Stimulated activated CD8-positive, alpha-beta memory T cell treated with anti-CD3 and anti-CD28 coated beads, Interleukin-7, amount 100 ng/mL, for 48 hours (primary cell): ENCODE measurements at regions not wholly inside any gene's neighbourhood (a gene's known extent, or its start where the extent isn't known, plus 50 kb on each side); places are given as distances from the start of the nearest gene placed in this dataset.

Experiments used
- DNase-seq, 2 donors: peaks; one replicate each; pipeline ENCODE4 v3.0.0-alpha.2; 2020; ENCODE audit warnings: low read depth in 1 of 2; ENCODE audit errors: extremely low read depth in 1 of 2

DNA sequence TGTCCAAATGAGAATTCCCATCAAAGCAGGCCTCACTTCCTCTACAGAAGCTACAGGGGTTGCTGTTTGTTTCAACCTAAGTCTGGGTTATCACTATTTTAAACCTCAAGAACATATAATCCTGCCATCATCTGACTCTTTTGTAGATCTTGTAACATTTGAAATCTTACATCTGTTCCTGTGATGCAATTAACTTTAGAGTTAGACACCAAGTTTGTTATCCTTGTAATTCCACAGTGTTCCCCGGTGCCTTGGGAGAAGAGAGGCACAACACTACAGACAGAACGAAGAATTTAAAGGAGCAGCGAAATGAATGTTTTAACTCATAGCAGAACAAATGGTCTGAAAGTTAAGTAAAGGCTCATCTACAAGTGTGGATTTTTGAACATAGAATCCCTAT, 116.1 kb downstream of the UCHL5 start:
- DNase-seq: no peak

- no peak for DNase-seq
These were observed 115.6 kb downstream of the UCHL5 start for GRCh38 chr1:192943522-192943921.

GRCh38 chr1:192945390-192946130, 113.6 kb downstream of the UCHL5 start:
- DNase-seq: no peak

DNA sequence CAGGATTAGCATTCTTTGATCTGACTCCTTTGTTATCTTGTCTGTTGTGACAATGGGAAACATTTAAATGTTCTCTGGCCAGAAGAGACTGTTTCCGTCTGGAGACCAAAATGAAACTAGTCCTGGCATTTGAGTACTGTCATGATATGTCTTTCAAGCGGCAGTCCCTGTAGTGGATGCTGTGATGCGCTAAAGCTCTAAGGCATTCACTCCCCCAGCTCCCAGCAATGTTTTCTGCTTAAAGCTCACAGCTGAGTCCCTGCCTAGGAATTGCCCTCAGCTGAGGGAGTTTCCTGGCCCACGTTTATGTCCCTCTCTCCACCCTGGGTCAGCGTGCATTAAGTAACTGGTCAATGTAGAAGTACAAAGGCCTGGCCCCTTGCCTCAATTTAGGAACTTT, 109.4 kb downstream of the UCHL5 start:
- no peak for DNase-seq

DNA sequence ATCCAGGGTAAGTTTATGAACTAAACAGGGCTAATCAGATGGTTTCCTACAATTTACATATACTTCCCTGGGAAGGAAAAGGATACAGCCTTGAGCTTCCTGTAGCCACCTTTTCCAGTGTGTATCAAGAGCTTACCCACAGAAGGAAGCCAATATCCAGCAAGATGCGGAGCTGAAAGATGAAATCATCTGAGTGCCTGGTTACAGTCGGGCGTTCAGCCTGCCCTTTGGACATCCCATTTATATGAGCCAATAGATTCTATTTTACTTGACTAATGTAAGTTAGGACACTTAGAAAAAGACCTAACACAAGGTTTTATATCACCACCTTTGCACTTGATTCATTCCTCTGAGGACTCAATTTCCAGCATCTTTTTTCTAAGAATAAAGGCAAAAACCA, 108.2 kb downstream of the UCHL5 start:
- no peak for DNase-seq

- no peak for DNase-seq
These were observed 107.3 kb downstream of the UCHL5 start for GRCh38 chr1:192951691-192952460.

DNA sequence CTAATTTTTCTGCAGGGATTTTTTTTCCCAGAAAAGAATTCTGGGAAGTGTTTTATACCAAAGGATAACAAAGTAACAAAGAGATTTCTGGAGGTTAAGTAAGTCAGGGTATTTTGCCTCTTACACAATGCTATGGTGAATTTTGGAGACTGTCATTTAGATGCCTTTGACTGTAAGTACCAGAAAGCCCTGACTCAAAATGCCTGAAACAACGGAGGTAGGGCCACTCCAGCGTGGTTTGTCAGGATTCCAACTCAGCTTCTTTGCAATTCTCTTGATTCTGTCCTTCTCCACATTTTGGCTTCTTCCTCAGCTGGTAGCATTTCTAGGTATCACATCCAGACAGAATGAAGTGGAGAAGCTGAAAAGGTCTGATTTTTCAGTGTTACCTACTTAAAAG, 106.5 kb downstream of the UCHL5 start:
- DNase-seq: no peak

DNA sequence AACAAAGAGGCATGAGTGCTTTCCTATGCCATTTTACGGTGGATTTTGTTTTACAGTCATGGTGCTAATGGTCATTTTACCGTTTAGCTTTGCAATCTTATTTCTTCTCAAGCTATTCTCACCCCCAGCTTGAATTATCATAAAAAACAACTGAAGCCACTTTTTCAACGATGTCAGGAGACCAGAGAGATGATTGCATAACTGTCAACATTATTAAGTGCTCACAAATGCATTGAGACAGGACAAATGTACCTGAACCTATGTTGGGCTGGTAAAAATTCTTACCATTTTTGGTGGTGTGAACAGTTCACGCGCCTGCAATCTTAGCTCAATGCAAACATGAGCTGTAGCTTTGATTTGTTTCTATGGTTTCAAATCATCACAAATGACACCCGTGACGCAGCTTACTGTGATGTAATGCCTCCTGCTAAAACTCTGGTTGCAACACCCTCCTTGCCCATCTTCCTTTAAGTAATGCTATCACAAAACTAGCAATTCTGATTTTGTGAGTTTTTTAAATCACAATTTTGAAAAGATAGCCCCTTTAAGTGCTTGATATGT, 104.4 kb downstream of the UCHL5 start:
- DNase-seq: no peak

GRCh38 chr1:192958350-192958749, 100.8 kb downstream of the UCHL5 start:
- no peak for DNase-seq

DNA sequence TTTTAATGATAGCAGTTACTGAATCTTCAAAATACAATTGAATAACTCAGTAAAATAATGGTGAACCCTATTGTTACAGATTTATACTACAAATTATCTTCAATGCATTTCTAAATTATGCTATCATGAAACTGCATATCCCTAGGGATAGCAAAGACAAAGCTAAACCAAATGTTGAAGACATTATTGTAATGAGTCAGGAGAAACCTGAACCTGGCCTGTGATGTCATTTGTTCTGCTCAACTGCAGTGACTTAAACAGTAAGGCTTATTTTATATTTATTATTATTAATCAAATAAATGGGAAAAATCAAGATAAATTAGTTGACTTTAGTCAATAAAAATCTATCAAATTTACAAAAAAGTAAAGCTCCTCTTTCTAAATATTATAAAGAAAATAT, 100.3 kb downstream of the UCHL5 start:
- no peak for DNase-seq

DNA sequence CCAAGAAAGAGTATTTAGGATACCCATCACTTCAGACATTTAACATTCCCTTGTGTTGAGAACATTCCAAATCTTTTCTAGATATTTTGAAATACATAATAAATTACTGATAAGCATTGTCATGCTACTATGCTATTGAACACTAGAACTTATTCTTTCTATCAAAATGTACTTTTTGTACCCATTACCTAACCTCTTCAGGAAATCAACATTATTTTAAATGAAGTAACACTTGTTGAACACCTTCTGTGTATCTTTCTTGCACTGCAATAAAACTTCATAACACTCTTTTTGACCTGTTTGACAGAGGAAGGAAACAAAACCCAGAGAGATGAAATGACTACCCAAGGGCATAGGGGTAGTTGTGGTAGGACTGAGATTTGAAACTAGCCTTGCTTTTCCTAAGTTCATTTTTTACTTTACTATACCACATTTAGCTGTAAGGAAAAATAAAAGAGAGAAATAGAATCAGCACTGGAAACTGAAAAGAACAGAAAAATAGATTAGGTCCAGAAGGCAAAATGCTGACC, 99.4 kb downstream of the UCHL5 start:
- DNase-seq: no peak
